Spleen (tissue), 11 donors: ENCODE measurements at regions not wholly inside any gene's neighbourhood (a gene's known extent, or its start where the extent isn't known, plus 50 kb on each side); places are given as distances from the start of the nearest gene placed in this dataset.

Experiments
- DNase-seq: peaks from one replicate; pipeline ENCODE4 v3.0.0-alpha.2; 2020
- H3K27ac ChIP-seq, 8 donors: fragments of 200-600 bp; sonication (generic) in 7 of 8; 1 replicate in 4 of 8; 2 replicates in 4 of 8; pipeline versions ENCODE4 v1.5.0 to v1.8.0; 2016 to 2021; ENCODE audit warnings: inconsistent platforms in 4 of 8, mild to moderate bottlenecking in 4 of 8, moderate library complexity in 1 of 8
- H3K27me3 ChIP-seq, 7 donors: fragments of 200-600 bp; sonication (generic) in 6 of 7; replicated peaks in 1 of 7; 1 replicate in 4 of 7; 2 replicates in 3 of 7; pipeline versions ENCODE4 v1.5.0 to v1.8.0; 2016 to 2021; ENCODE audit warnings: inconsistent platforms in 3 of 7, mild to moderate bottlenecking in 1 of 7
- H3K36me3 ChIP-seq, 6 donors: fragments of 200-600 bp; sonication (generic) in 5 of 6; 1 replicate in 4 of 6; 2 replicates in 2 of 6; pipeline versions ENCODE4 v1.5.0 to v1.8.0; 2016 to 2021; ENCODE audit warnings: inconsistent platforms in 2 of 6
- H3K4me1 ChIP-seq, 6 donors: fragments of 200-600 bp; sonication (generic) in 5 of 6; 1 replicate in 3 of 6; 2 replicates in 3 of 6; pipeline versions ENCODE4 v1.5.0 to v1.8.0; 2016 to 2021; ENCODE audit warnings: inconsistent platforms in 3 of 6
- H3K4me3 ChIP-seq, 8 donors: fragments of 200-600 bp; sonication (generic) in 7 of 8; 1 replicate in 4 of 8; 2 replicates in 4 of 8; pipeline versions ENCODE4 v1.5.0 to v1.8.0; 2016 to 2021; ENCODE audit warnings: inconsistent platforms in 4 of 8, mild to moderate bottlenecking in 4 of 8, moderate library complexity in 2 of 8
- H3K9me3 ChIP-seq, 8 donors: fragments of 200-600 bp; sonication (generic) in 7 of 8; 1 replicate in 4 of 8; 2 replicates in 4 of 8; pipeline versions ENCODE4 v1.5.0 to v1.8.0; 2016 to 2021; ENCODE audit warnings: inconsistent platforms in 4 of 8
- CTCF ChIP-seq, 11 experiments: fragments of 200-600 bp in 7 of 11; fragments of 450-650 bp in 4 of 11; sonication (generic) in 4 of 11; IDR thresholded peaks in 8 of 11; conservative IDR thresholded peaks in 3 of 11; 1 replicate in 7 of 11; 2 replicates in 4 of 11; pipeline versions ENCODE4 v1.4.0 to v1.8.0; 2016 to 2021; ENCODE audit warnings: antibody characterized with exemption in 11 of 11, inconsistent platforms in 4 of 11, mild to moderate bottlenecking in 1 of 11
- POLR2A ChIP-seq, 3 donors: fragments of 450-650 bp; IDR thresholded peaks; one replicate each; pipeline ENCODE4 v1.5.1; 2017; ENCODE audit warnings: antibody characterized with exemption in 3 of 3, mild to moderate bottlenecking in 1 of 3
- POLR2AphosphoS5 ChIP-seq, 3 donors: sonication (generic); formaldehyde crosslinking; IDR thresholded peaks; one replicate each; pipeline ENCODE4 v1.5.1; 2017; ENCODE audit warnings: antibody characterized with exemption in 3 of 3
- WGBS, 5 donors: extraction: QIAGEN DNeasy Blood & Tissue Kit in 3 of 5; methylation state at CpG; one replicate each; pipeline versions ENCODE4 v1.1.5 to v1.1.7; 2013 to 2018; 5-methylcytosine and 5-hydroxymethylcytosine counted together
- intact Hi-C: fragments of 100-400 bp; cut with DNase I; formaldehyde crosslinking; loops from one replicate; pipeline ENCODE4 v1.15.0; 2023; ENCODE audit warnings: low total_unique reads
- donor health status: healthy with polysubstance abuse.
- donor health status: DM: no; HTN: no; CAD: no; lungs with moderate emphysema.
- donor health status: DM: no; HTN: no; CAD: no.
- donor health status: Bipolar disorder and iron deficiency.
- donor health status: healthy.
- donor health status: DM: no; HTN: no; CAD: no.
- donor health status: DM: yes; HTN: yes; CAD: no.

- no peak for DNase-seq
- no peaks in the 10 kb centered on the region for H3K27me3 ChIP-seq
- intact Hi-C loops = no loop called here
- H3K27ac ChIP-seq = no peak overlapping the region
- H3K4me1 ChIP-seq = no peaks in the 10 kb centered on the region
- H3K36me3 ChIP-seq = no peaks in the 10 kb centered on the region
- 28 to 77% (median 65%) methylated on average over 2 of the region's 2 CpGs for WGBS, 5 donors
- no peak overlapping the region for H3K4me3 ChIP-seq
- TF ChIP-seq CTCF (IDR thresholded peaks at IDR 0.05 in 8 of 11, conservative IDR thresholded peaks at IDR 0.05 in 3 of 11) (no peak), POLR2A (IDR thresholded peaks at IDR 0.05) (no peak), POLR2AphosphoS5 (IDR thresholded peaks at IDR 0.05) (no peak)
- H3K9me3 ChIP-seq = no peaks in the 10 kb centered on the region
Measured at GRCh38 chrX:126695375-126695896, 124.1 kb upstream of the PRR32 start.

GRCh38 chrX:126697091-126697490, 122.4 kb upstream of the PRR32 start:
- Histone ChIP-seq H3K9me3 (no peaks in the 10 kb centered on the region), H3K4me1 (no peaks in the 10 kb centered on the region), H3K27me3 (no peaks in the 10 kb centered on the region), H3K4me3 (no peak overlapping the region), H3K36me3 (no peaks in the 10 kb centered on the region), H3K27ac (no peak overlapping the region)
- DNase-seq = no peak
- 36 to 81% (median 61%) methylated on average over 2 of the region's 2 CpGs for WGBS, 5 donors
- TF ChIP-seq POLR2AphosphoS5 (IDR thresholded peaks at IDR 0.05) = no peak
- no peak for TF ChIP-seq POLR2A (IDR thresholded peaks at IDR 0.05)
- no peak for TF ChIP-seq CTCF (IDR thresholded peaks at IDR 0.05 in 8 of 11, conservative IDR thresholded peaks at IDR 0.05 in 3 of 11)
- intact Hi-C loops = no loop called here

GRCh38 chrX:126701380-126701779, 118.1 kb upstream of the PRR32 start:
- no peak for DNase-seq
- TF ChIP-seq POLR2AphosphoS5 (IDR thresholded peaks at IDR 0.05) = no peak
- H3K27me3 ChIP-seq = no peaks in the 10 kb centered on the region
- no peaks in the 10 kb centered on the region for H3K4me1 ChIP-seq
- no peak overlapping the region for H3K4me3 ChIP-seq
- H3K36me3 ChIP-seq = no peaks in the 10 kb centered on the region
- H3K27ac ChIP-seq = no peak overlapping the region
- intact Hi-C loops = no loop called here
- H3K9me3 ChIP-seq = peaks cover 0 to 7% (median 0%) of the 10 kb centered on the region in 8 donors
- WGBS, 5 donors = 39 to 77% (median 60%) methylated on average over 1 to 2 of the region's 2 CpGs

- Histone ChIP-seq H3K36me3 (no peaks in the 10 kb centered on the region), H3K4me3 (no peak overlapping the region), H3K27me3 (no peaks in the 10 kb centered on the region), H3K4me1 (no peaks in the 10 kb centered on the region), H3K27ac (no peak overlapping the region), H3K9me3 (no peaks in the 10 kb centered on the region)
- 17 to 50% (median 33%) methylated on average over 1 of the region's 1 CpG for WGBS, 5 donors
- TF ChIP-seq POLR2A (IDR thresholded peaks at IDR 0.05) = no peak
- no peak for TF ChIP-seq POLR2AphosphoS5 (IDR thresholded peaks at IDR 0.05)
- no peak for TF ChIP-seq CTCF (IDR thresholded peaks at IDR 0.05 in 8 of 11, conservative IDR thresholded peaks at IDR 0.05 in 3 of 11)
- DNase-seq = no peak
- intact Hi-C loops = no loop called here
Measured at GRCh38 chrX:126718440-126718839, 101.1 kb upstream of the PRR32 start.

- no peak for DNase-seq
- intact Hi-C loops = no loop called here
- H3K4me1 ChIP-seq = no peaks in the 10 kb centered on the region
- H3K27ac ChIP-seq = no peak overlapping the region
- 34 to 92% (median 52%) methylated on average over 1 of the region's 1 CpG for WGBS, 5 donors
- H3K4me3 ChIP-seq = no peak overlapping the region
- no peaks in the 10 kb centered on the region for H3K36me3 ChIP-seq
- H3K27me3 ChIP-seq = no peaks in the 10 kb centered on the region
- TF ChIP-seq CTCF (IDR thresholded peaks at IDR 0.05 in 8 of 11, conservative IDR thresholded peaks at IDR 0.05 in 3 of 11) (no peak), POLR2AphosphoS5 (IDR thresholded peaks at IDR 0.05) (no peak), POLR2A (IDR thresholded peaks at IDR 0.05) (no peak)
- no peaks in the 10 kb centered on the region for H3K9me3 ChIP-seq
Measured at GRCh38 chrX:126719208-126719607, 100.3 kb upstream of the PRR32 start.
